Immature natural killer cell (primary cell): ENCODE measurements at regions not wholly inside any gene's neighbourhood (a gene's known extent, or its start where the extent isn't known, plus 50 kb on each side); places are given as distances from the start of the nearest gene placed in this dataset.
"Not testable (repeated sequence)": the region's sequence is repeated elsewhere in the genome, so short reads cannot be mapped to it uniquely, and the experiment has no call there.

Experiments used
- DNase-seq, 3 donors: peaks; one replicate each; pipeline ENCODE4 v3.0.0; 2022; ENCODE audit warnings: mixed read lengths in 1 of 3
- H3K27ac Mint-ChIP-seq, 6 donors: one replicate each; pipeline ENCODE4 v1.8.0; 2020; ENCODE audit warnings: mixed read lengths in 6 of 6, mild to moderate bottlenecking in 5 of 6, inconsistent platforms in 4 of 6, moderate library complexity in 3 of 6
- H3K27me3 Mint-ChIP-seq, 3 donors: one replicate each; pipeline ENCODE4 v1.8.0; 2020 to 2021; ENCODE audit warnings: low read depth in 3 of 3, mild to moderate bottlenecking in 3 of 3, mixed read lengths in 3 of 3, moderate library complexity in 3 of 3, inconsistent platforms in 1 of 3
- H3K36me3 Mint-ChIP-seq, 3 donors: one replicate each; pipeline ENCODE4 v1.8.0; 2020; ENCODE audit warnings: mixed read lengths in 3 of 3, inconsistent platforms in 2 of 3, mild to moderate bottlenecking in 2 of 3
- H3K4me1 Mint-ChIP-seq, 2 donors: one replicate each; pipeline ENCODE4 v1.8.0; 2020; ENCODE audit warnings: inconsistent platforms in 2 of 2, mild to moderate bottlenecking in 2 of 2, mixed read lengths in 2 of 2, moderate library complexity in 1 of 2
- H3K4me3 Mint-ChIP-seq, 5 donors: one replicate each; pipeline ENCODE4 v1.8.0; 2020; ENCODE audit warnings: mild to moderate bottlenecking in 5 of 5, mixed read lengths in 5 of 5, inconsistent platforms in 3 of 5, moderate library complexity in 3 of 5
- H3K9me3 Mint-ChIP-seq, 6 donors: one replicate each; pipeline ENCODE4 v1.8.0; 2020; ENCODE audit warnings: mild to moderate bottlenecking in 6 of 6, mixed read lengths in 6 of 6, inconsistent platforms in 4 of 6, moderate library complexity in 3 of 6

GRCh38 chr10:44279426-44280126 lies 105.3 kb downstream of the CXCL12 start:
- no peak overlapping the region for H3K27ac Mint-ChIP-seq
- no peaks in the 10 kb centered on the region for H3K4me1 Mint-ChIP-seq
- H3K4me3 Mint-ChIP-seq, result no peak overlapping the region
- peaks cover 0 to 4% (median 0%) of the 10 kb centered on the region in 6 donors for H3K9me3 Mint-ChIP-seq
- H3K27me3 Mint-ChIP-seq, result peaks cover 4 to 6% (median 4%) of the 10 kb centered on the region in 3 donors
- DNase-seq, result no peak
- H3K36me3 Mint-ChIP-seq, result no peaks in the 10 kb centered on the region

- H3K4me1 Mint-ChIP-seq, result no peaks in the 10 kb centered on the region
- H3K9me3 Mint-ChIP-seq, result peaks cover 0 to 4% (median 0%) of the 10 kb centered on the region in 6 donors
- no peak for DNase-seq
- peaks cover 4 to 6% (median 4%) of the 10 kb centered on the region in 3 donors for H3K27me3 Mint-ChIP-seq
- no peaks in the 10 kb centered on the region for H3K36me3 Mint-ChIP-seq
- no peak overlapping the region for H3K27ac Mint-ChIP-seq
- no peak overlapping the region for H3K4me3 Mint-ChIP-seq
Measured at GRCh38 chr10:44278837-44279324, 106.0 kb downstream of the CXCL12 start.

DNA sequence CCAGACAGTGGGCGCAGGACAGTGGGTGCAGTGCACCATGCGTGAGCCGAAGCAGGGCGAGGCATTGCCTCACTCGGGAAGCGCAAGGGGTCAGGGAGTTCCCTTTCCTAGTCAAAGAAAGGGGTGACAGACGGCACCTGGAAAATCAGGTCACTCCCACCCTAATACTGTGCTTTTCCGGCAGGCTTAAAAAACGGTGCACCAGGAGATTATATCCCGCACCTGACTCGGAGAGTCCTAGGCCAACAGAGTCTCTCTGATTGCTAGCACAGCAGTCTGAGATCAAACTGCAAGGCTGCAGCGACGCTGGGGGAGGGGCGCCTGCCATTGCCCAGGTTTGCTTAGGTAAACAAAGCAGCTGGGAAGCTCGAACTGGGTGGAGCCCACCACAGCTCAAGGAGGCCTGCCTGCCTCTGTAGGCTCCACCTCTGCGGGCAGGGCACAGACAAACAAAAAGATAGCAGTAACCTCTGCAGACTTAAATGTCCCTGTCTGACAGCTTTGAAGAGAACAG lies 116.4 kb downstream of the CXCL12 start:
- not testable (repeated sequence) for H3K36me3 Mint-ChIP-seq, H3K27ac Mint-ChIP-seq, H3K4me3 Mint-ChIP-seq, H3K4me1 Mint-ChIP-seq, H3K9me3 Mint-ChIP-seq, DNase-seq
- H3K27me3 Mint-ChIP-seq, result peaks cover 3 to 10% (median 9%) of the 10 kb centered on the region in 3 donors

GRCh38 chr10:44267007-44267406 lies 117.9 kb downstream of the CXCL12 start:
- Mint-ChIP-seq H3K27ac (no peak overlapping the region), H3K9me3 (peaks cover 0 to 9% (median 2%) of the 10 kb centered on the region in 6 donors), H3K4me1 (no peaks in the 10 kb centered on the region), H3K4me3 (no peak overlapping the region), H3K36me3 (peaks cover 0 to 9% (median 4%) of the 10 kb centered on the region in 3 donors), H3K27me3 (peaks cover 3 to 10% (median 7%) of the 10 kb centered on the region in 3 donors)
- no peak for DNase-seq

DNA sequence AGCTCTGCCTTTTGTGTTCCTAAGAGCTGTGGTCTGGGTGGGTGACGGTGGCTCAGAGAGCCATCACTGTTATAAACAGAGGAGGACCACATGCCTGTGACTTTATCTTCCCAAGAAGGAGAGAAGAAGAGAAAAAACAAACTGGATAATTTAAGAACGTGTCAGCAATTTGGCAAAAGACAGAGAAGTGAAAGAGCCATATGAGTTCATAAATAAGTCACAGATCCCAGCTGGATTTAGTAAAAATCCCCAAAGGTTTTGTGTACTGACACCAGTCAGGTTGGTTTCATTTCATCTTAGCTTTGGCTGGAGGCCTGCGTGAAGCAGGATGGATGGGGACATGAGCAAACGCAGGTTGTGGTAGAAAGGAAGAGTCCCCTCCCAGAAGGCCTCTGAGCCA lies 120.7 kb downstream of the CXCL12 start:
- H3K4me3 Mint-ChIP-seq, result no peak overlapping the region

GRCh38 chr10:44263771-44264170 lies 121.1 kb downstream of the CXCL12 start:
- H3K4me1 Mint-ChIP-seq, result no peaks in the 10 kb centered on the region
- peaks cover 0 to 9% (median 2%) of the 10 kb centered on the region in 6 donors for H3K9me3 Mint-ChIP-seq
- no peak for DNase-seq
- H3K27ac Mint-ChIP-seq, result no peak overlapping the region
- H3K27me3 Mint-ChIP-seq, result peaks cover 2 to 14% (median 8%) of the 10 kb centered on the region in 3 donors
- H3K4me3 Mint-ChIP-seq, result no peak overlapping the region
- H3K36me3 Mint-ChIP-seq, result peaks cover 0 to 9% (median 4%) of the 10 kb centered on the region in 3 donors

More for the DNA sequence above, 120.7 kb downstream of the CXCL12 start:
- peaks cover 0 to 9% (median 4%) of the 10 kb centered on the region in 3 donors for H3K36me3 Mint-ChIP-seq
- H3K27me3 Mint-ChIP-seq, result peaks cover 2 to 11% (median 8%) of the 10 kb centered on the region in 3 donors
- H3K9me3 Mint-ChIP-seq, result peaks cover 0 to 9% (median 2%) of the 10 kb centered on the region in 6 donors
- no peak overlapping the region for H3K27ac Mint-ChIP-seq
- DNase-seq, result no peak
- no peaks in the 10 kb centered on the region for H3K4me1 Mint-ChIP-seq

DNA sequence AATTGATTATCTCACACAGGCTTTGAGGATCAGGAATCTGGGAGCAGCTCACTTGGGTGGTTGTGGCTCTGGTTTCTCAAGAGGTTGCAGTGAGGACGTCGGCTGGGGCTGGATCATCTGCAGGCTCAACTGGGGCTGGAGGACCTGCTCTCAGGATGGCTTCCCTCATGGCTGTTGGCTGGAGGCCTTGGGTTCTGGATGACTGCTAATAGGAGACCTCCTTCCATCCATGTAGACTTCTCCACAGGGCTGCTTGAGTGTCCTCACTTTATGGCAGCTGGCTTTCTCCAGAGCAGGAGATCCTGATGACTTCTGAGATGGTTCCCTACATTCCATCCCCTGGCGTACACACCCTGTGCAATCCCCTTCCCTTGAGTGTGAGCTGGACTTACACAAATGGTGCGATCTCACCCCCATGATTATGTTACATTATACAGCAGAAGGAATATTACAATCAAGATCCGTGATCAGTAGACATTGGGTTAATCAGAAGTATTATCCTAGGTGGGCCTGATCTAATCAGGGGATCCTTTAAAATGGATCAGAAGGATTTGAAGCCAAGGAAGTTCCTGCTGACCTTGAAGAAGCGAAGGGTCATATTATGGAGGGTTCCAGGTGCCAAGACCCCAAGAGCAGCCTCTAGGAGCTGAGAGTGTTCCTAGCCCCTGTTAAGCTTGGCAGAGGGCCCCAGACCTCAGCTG lies 122.2 kb downstream of the CXCL12 start:
- peaks cover 0 to 9% (median 0%) of the 10 kb centered on the region in 3 donors for H3K36me3 Mint-ChIP-seq
- no peaks in the 10 kb centered on the region for H3K4me1 Mint-ChIP-seq
- DNase-seq, result no peak
- peaks cover 0 to 5% (median under 1%) of the 10 kb centered on the region in 6 donors for H3K9me3 Mint-ChIP-seq
- H3K27me3 Mint-ChIP-seq, result peaks cover under 1 to 14% (median 8%) of the 10 kb centered on the region in 3 donors
- no peak overlapping the region for H3K4me3 Mint-ChIP-seq
- H3K27ac Mint-ChIP-seq, result no peak overlapping the region

DNA sequence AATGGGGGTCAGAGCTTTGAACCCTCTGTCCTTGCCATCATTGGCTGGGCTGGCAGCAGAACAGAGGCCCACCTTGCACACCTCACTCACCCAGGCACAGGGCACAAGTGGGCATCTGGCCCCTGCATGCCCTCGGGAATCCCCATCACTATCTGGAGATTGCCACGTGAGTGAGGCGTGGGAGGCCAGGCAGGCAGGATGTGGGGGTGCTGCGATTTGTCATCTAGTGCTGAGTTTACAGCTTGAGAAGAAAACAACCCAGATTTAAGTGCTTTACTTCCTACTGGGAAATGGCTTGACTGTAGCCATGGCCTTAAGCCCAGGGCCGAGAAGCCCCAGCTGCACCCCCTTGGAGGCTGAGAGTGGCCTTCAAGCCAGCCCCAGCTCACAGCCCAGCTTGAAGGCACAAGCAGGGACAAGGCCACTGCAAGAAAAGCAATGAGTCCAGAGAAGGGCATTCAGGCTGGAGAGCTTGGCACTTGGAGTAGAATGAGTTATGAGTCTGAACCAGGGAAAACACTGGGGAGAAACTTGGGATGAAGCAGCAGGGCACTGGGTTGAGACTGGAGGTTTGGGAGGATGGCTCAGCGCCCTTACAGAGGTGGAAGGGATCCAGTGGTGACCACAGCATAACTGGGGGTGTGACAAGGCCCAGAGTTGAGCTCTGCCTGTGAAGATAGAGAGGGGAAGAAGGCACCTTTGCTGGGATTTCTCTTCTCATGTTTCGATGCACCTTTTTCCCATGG lies 123.0 kb downstream of the CXCL12 start:
- H3K4me1 Mint-ChIP-seq, result no peaks in the 10 kb centered on the region
- H3K27me3 Mint-ChIP-seq, result peaks cover 0 to 14% (median 4%) of the 10 kb centered on the region in 3 donors
- no peak overlapping the region for H3K4me3 Mint-ChIP-seq
- no peak overlapping the region for H3K27ac Mint-ChIP-seq
- DNase-seq, result no peak
- peaks cover 0 to 1% (median 0%) of the 10 kb centered on the region in 6 donors for H3K9me3 Mint-ChIP-seq
- peaks cover 0 to 9% (median 0%) of the 10 kb centered on the region in 3 donors for H3K36me3 Mint-ChIP-seq

DNA sequence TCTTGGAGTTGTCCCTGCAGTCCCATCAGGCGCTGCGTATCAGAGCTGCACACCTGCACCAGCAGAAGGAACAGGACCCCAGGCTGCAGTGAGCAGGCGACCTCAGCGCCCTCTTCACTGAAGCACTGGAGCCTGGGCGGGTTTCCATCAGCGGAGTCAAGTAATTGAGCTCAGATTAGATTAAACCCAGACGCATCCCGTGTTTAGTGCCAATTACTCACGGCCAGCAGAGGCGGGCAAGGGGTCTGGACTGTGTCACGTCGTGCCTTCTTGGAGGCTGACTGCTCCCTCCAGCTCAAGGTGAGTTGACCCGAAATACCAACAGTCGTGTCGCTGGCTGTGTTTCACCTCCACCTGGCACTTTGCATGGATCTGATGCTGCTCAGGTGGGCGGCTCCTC lies 123.6 kb downstream of the CXCL12 start:
- no peak overlapping the region for H3K4me3 Mint-ChIP-seq
- H3K9me3 Mint-ChIP-seq, result peaks cover 0 to 1% (median 0%) of the 10 kb centered on the region in 6 donors
- peaks cover 0 to 5% (median 0%) of the 10 kb centered on the region in 3 donors for H3K36me3 Mint-ChIP-seq
- H3K27ac Mint-ChIP-seq, result no peak overlapping the region
- no peak for DNase-seq
- H3K27me3 Mint-ChIP-seq, result peaks cover 0 to 10% (median 3%) of the 10 kb centered on the region in 3 donors
- H3K4me1 Mint-ChIP-seq, result no peaks in the 10 kb centered on the region

DNA sequence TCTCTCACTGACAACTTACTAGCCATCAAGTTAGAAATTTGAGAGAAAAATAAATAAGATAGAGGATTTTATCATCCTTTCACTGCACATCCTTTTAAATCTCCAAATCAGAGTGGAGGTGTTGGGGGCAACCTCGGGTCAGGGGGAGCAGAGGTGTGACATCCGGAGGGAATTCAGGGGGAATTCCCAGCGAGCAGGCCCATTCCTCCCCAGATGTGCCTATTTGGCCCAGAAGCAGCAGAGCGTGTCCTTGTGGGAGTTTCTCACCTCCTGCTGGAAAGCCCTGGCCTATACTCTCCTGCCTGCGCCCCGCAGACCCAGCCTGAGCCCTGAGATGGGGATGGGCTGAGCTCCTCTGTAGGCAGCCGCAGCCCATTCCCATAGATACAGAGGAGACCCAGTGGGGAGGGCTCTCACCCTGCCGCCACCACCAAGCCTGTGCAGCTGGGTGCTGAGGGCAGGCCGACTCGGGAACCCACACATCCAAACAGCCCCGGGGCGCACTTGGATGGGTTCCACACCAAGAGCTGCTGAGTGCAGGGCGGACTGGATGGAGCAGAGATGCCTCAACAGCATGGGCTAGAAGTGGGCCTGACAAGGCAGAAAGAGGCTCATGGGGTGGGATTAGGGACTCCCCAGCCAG lies 124.5 kb downstream of the CXCL12 start:
- DNase-seq, result no peak
- Mint-ChIP-seq H3K36me3 (peaks cover 0 to 5% (median 0%) of the 10 kb centered on the region in 3 donors), H3K27me3 (peaks cover 0 to 9% (median 3%) of the 10 kb centered on the region in 3 donors), H3K9me3 (peaks cover 0 to 3% (median 0%) of the 10 kb centered on the region in 6 donors), H3K4me3 (no peak overlapping the region), H3K27ac (peak overlapping the region in 1 of 6 donors; percentile 40), H3K4me1 (no peaks in the 10 kb centered on the region)

GRCh38 chr10:44259090-44259874 lies 125.6 kb downstream of the CXCL12 start:
- no peak for DNase-seq
- H3K9me3 Mint-ChIP-seq, result peaks cover 0 to 4% (median 0%) of the 10 kb centered on the region in 6 donors
- H3K4me3 Mint-ChIP-seq, result no peak overlapping the region
- peaks cover 0 to 3% (median 0%) of the 10 kb centered on the region in 3 donors for H3K36me3 Mint-ChIP-seq
- peaks cover 0 to 12% (median 3%) of the 10 kb centered on the region in 3 donors for H3K27me3 Mint-ChIP-seq
- no peak overlapping the region for H3K27ac Mint-ChIP-seq
- no peaks in the 10 kb centered on the region for H3K4me1 Mint-ChIP-seq

DNA sequence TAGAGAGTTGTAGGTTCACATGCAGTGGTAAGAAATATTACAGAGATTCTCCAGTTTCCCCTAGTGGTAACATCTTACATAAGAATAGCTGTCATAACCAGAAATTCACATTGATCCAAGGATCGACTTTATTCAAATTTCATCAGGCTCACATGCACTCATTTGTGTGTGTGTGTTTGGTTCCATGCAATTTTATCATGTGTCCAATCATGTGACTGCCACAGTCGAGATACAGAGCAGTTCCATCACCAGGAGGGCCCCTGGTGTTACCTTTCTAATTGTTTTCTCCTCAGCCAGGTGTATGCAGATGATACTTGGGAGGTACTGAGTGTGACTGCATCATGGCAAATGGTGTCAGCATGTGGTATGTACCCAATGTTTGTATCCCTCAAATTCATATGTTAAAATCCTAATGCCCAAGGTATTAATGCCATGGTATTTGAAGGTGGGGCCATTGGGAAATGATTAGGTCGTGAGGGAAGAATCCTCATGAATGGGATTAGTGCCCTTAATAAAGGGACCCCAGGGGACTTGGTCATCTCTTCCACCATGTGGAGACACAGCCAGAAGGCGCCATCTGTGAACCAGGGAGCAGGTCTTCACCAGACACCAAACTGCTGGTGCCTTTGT lies 126.3 kb downstream of the CXCL12 start:
- Mint-ChIP-seq H3K4me3 (no peak overlapping the region), H3K4me1 (no peaks in the 10 kb centered on the region), H3K27ac (no peak overlapping the region), H3K9me3 (peaks cover 0 to 4% (median 0%) of the 10 kb centered on the region in 6 donors), H3K36me3 (no peaks in the 10 kb centered on the region), H3K27me3 (peaks cover 0 to 12% (median 2%) of the 10 kb centered on the region in 3 donors)
- DNase-seq, result no peak
